ENCODE measurements at regions not wholly inside any gene's neighbourhood (a gene's known extent, or its start where the extent isn't known, plus 50 kb on each side); places are given as distances from the start of the nearest gene placed in this dataset.

DNA sequence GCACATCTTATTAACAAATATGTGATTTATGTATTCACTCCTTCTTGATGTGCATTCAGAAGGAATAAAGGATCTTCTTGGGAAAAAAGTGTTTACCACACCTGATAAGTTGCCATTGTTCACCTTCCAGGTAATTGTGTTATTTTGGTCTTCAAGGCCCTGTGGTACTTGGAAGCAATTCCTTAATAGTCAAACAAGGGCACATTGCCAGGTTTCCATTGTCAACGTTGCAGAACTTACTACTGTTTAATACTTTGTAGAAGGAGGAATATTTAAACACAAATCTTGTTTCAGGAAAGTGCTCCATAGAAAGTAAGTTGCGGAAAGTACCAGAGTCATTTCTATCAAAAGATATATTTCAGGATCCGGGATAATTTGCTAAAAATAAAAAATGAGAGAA lies 129.5 kb upstream of the SGK1 start:
- no peak for DNase-seq
- Histone ChIP-seq H3K36me3 (replicated peaks) (no peaks in the 10 kb centered on the region), H3K27me3 (replicated peaks) (no peaks in the 10 kb centered on the region), H3K4me3 (ENCODE audit: low read depth, low read length) (no peak overlapping the region), H3K27ac (peak overlapping the region; percentile 63)
- in situ Hi-C loops (cut with HindIII; ENCODE audit: low pct_ligation_motif_present, low sequenced_read_pairs): no loop called here
- TF ChIP-seq, protein P1, sequence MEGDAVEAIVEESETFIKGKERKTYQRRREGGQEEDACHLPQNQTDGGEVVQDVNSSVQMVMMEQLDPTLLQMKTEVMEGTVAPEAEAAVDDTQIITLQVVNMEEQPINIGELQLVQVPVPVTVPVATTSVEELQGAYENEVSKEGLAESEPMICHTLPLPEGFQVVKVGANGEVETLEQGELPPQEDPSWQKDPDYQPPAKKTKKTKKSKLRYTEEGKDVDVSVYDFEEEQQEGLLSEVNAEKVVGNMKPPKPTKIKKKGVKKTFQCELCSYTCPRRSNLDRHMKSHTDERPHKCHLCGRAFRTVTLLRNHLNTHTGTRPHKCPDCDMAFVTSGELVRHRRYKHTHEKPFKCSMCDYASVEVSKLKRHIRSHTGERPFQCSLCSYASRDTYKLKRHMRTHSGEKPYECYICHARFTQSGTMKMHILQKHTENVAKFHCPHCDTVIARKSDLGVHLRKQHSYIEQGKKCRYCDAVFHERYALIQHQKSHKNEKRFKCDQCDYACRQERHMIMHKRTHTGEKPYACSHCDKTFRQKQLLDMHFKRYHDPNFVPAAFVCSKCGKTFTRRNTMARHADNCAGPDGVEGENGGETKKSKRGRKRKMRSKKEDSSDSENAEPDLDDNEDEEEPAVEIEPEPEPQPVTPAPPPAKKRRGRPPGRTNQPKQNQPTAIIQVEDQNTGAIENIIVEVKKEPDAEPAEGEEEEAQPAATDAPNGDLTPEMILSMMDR (IDR thresholded peaks at IDR 0.05; ENCODE audit: low read depth, low read length, missing control alignments): no peak

DNA sequence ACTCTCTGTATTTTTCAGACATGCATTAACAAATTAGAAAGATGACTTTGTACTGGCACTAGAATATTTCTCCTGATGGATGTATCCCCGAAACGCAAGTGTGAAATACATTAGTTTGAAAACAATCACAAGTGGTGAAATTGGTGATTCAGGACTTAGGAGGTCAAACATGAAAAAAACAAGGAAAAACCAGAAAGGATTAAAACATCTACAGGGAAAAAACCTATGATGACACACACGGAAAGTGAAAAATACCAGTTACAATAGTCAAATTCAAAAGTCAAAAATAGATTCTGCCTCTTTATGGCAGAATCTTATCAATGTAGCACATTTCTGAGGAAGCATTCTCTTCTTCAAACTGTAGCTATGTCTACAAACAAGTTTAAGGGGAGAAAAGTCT lies 129.0 kb upstream of the SGK1 start:
- H3K36me3 ChIP-seq (replicated peaks): no peaks in the 10 kb centered on the region
- no peak overlapping the region for H3K4me3 ChIP-seq (ENCODE audit: low read depth, low read length)
- no peak for DNase-seq
- H3K27me3 ChIP-seq (replicated peaks): no peaks in the 10 kb centered on the region
- in situ Hi-C loops (cut with HindIII; ENCODE audit: low pct_ligation_motif_present, low sequenced_read_pairs): no loop called here
- H3K27ac ChIP-seq: no peak overlapping the region
- TF ChIP-seq, protein P1 (IDR thresholded peaks at IDR 0.05; ENCODE audit: low read depth, low read length, missing control alignments): no peak

DNA sequence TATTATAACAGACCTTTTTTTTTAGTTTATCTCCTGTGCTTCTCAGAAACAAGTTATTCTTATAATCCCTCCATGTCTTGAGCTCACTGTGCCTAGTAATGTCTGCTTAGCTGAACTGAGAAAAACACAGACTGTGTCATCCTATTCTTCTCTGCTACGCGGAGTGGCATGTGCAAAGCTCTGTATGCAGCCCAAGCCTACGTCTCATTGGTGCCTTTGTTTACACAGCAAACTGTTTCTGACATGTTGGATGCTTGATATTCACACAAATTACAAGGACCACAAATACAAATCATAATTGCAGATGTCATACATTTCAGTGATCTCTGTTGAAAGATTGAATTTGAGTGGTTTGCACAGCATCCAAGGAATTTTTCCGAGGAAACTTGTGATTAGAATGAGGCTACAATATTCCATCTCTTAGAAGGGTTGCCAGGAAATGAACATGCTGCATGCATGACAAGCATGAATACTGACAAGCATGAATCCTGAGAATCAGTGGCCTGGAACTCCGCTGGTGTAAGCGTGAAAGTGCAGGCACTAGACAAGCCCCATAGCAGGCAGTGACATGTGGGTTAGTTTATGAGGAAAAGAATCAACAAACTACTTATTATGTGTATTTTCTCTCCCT lies 128.4 kb upstream of the SGK1 start:
- H3K27ac ChIP-seq: no peak overlapping the region
- no peaks in the 10 kb centered on the region for H3K27me3 ChIP-seq (replicated peaks)
- no peak overlapping the region for H3K4me3 ChIP-seq (ENCODE audit: low read depth, low read length)
- no peaks in the 10 kb centered on the region for H3K36me3 ChIP-seq (replicated peaks)
- DNase-seq: no peak
- TF ChIP-seq, protein P1 (IDR thresholded peaks at IDR 0.05; ENCODE audit: low read depth, low read length, missing control alignments): peak; percentile 36
- in situ Hi-C loops (cut with HindIII; ENCODE audit: low pct_ligation_motif_present, low sequenced_read_pairs): no loop called here

DNA sequence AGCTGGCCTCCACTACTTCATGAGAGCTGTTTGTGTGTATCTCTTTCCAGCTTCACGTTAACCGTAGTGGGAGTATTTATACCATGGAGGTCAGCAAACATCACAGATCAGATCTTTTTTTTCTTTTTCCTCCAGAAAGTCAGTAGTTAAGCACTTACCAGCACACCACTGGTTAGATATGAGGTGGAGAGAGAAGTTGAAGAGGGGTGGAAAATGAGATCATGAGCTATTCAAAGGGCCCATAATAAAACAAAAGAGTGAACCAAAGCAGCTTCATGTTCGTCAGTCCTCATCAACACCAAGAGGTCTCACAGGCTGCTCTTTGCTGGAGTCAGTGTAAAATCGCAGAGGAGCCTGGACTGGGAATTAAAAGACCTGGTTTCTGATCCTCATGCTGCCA lies 125.1 kb upstream of the SGK1 start:
- no peaks in the 10 kb centered on the region for H3K36me3 ChIP-seq (replicated peaks)
- H3K27ac ChIP-seq: no peak overlapping the region
- no peaks in the 10 kb centered on the region for H3K27me3 ChIP-seq (replicated peaks)
- no peak overlapping the region for H3K4me3 ChIP-seq (ENCODE audit: low read depth, low read length)
- TF ChIP-seq, protein P1 (IDR thresholded peaks at IDR 0.05; ENCODE audit: low read depth, low read length, missing control alignments): no peak
- no peak for DNase-seq
- in situ Hi-C loops (cut with HindIII; ENCODE audit: low pct_ligation_motif_present, low sequenced_read_pairs): no loop called here

DNA sequence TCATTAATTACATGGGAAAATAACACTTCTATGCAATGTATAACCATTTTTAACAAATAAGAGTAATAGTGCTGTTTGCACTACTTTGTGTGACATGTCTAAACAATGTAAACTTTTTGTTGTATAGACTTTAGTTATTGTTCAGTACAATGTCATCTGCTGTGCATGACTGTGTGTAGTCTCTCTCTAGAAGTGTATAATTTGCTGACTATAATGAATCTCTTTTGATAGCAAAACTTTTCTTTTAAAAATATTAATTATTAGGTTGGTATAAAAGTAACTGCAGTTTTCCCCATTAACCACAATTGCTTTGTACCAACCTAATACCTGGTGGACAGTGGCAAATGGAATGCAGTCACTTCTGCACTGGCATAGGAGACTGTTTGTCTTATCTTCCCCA lies 124.2 kb upstream of the SGK1 start:
- TF ChIP-seq, protein P1 (IDR thresholded peaks at IDR 0.05; ENCODE audit: low read depth, low read length, missing control alignments): no peak
- in situ Hi-C loops (cut with HindIII; ENCODE audit: low pct_ligation_motif_present, low sequenced_read_pairs): no loop called here

DNA sequence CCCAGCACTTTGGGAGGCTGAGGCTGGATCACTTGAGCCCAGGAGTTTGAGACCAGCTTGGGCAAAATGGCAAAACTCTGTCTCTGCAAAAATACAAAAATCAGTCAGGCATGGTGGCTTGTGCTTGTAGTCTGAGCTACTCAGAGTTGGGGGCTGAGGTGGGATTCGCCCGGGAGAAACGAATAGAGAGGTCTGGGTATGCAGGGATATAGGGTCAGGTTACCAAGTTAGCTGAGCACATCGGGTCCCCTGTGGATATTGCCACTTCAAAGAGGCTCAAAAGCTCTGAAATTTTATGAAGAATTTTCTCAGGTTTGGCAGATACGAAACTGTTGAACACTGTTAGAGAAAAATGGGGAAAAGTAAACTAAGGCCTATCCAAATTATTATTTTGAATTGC lies 120.9 kb upstream of the SGK1 start:
- DNase-seq: no peak
- no peak overlapping the region for H3K4me3 ChIP-seq (ENCODE audit: low read depth, low read length)
- H3K36me3 ChIP-seq (replicated peaks): no peaks in the 10 kb centered on the region
- TF ChIP-seq, protein P1 (IDR thresholded peaks at IDR 0.05; ENCODE audit: low read depth, low read length, missing control alignments): no peak
- no peaks in the 10 kb centered on the region for H3K27me3 ChIP-seq (replicated peaks)
- H3K27ac ChIP-seq: no peak overlapping the region
- in situ Hi-C loops (cut with HindIII; ENCODE audit: low pct_ligation_motif_present, low sequenced_read_pairs): no loop called here

More for the DNA sequence above, 124.2 kb upstream of the SGK1 start:
- Histone ChIP-seq H3K27me3 (replicated peaks) (no peaks in the 10 kb centered on the region), H3K36me3 (replicated peaks) (no peaks in the 10 kb centered on the region), H3K4me3 (ENCODE audit: low read depth, low read length) (no peak overlapping the region), H3K27ac (no peak overlapping the region)
- DNase-seq: no peak
